AG10803 (cell line): ENCODE measurements at regions not wholly inside any gene's neighbourhood (a gene's known extent, or its start where the extent isn't known, plus 50 kb on each side); places are given as distances from the start of the nearest gene placed in this dataset.
A peak's percentile ranks its signal among the peaks of the same experiment; 100 is the strongest.
"Not testable (repeated sequence)": the region's sequence is repeated elsewhere in the genome, so short reads cannot be mapped to it uniquely, and the experiment has no call there.

Source experiments
- DNase-seq: peaks from one replicate; pipeline ENCODE4 v3.0.0; 2010; ENCODE audit warnings: low read depth
- H3K4me3 ChIP-seq: 2 replicates; pipeline ENCODE4 v1.5.1; 2011; ENCODE audit warnings: mild to moderate bottlenecking, low read length, control low read depth
- TF ChIP-seq, protein P1 (sequence below): conservative IDR thresholded peaks from 2 replicates; pipeline ENCODE4 v1.5.1; 2011; ENCODE audit warnings: mild to moderate bottlenecking, low read length, control low read depth, inconsistent platforms

DNA sequence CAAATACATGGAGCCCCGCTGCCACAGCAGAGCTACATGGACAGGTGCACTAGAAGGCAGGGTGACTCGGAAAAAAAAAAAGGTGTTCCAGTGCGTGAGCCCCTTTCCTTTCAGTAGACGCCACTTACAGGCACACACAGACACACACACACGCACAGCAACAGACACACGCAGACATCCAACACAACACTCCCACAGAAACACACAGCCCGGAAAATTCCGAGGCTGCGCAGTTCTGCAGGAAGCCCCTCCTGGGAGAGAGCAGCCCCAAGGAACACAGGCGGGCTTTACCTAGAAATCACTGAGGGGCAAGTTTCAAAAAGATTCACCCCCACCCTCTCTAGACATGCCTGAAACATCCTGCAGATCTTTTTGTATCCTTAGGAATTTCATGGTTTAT is 136.0 kb upstream of the WSB1 start:
- no peak for DNase-seq
- H3K4me3 ChIP-seq: no peak overlapping the region
- TF ChIP-seq, protein P1, sequence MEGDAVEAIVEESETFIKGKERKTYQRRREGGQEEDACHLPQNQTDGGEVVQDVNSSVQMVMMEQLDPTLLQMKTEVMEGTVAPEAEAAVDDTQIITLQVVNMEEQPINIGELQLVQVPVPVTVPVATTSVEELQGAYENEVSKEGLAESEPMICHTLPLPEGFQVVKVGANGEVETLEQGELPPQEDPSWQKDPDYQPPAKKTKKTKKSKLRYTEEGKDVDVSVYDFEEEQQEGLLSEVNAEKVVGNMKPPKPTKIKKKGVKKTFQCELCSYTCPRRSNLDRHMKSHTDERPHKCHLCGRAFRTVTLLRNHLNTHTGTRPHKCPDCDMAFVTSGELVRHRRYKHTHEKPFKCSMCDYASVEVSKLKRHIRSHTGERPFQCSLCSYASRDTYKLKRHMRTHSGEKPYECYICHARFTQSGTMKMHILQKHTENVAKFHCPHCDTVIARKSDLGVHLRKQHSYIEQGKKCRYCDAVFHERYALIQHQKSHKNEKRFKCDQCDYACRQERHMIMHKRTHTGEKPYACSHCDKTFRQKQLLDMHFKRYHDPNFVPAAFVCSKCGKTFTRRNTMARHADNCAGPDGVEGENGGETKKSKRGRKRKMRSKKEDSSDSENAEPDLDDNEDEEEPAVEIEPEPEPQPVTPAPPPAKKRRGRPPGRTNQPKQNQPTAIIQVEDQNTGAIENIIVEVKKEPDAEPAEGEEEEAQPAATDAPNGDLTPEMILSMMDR: no peak

DNA sequence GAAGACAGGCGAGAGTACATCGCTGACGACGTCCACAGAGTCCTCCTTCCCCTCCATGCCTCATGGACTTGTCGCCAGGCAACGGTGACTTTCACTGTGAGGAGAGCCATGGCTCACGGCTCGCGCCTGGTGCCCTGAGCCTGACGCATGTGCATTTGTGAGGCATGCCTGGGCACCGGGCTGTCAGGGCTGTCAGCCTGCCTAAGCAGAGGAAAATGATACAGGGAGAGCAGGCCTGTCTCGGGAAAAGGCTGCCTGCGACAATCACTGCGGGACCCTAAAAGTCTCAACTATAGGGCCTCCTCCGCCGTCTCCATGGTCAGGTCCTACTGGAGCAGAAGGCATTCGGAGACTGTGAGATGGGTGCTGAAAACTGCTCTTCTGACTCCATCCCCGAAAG is 135.5 kb upstream of the WSB1 start:
- TF ChIP-seq, protein P1: no peak
- H3K4me3 ChIP-seq: no peak overlapping the region
- no peak for DNase-seq

DNA sequence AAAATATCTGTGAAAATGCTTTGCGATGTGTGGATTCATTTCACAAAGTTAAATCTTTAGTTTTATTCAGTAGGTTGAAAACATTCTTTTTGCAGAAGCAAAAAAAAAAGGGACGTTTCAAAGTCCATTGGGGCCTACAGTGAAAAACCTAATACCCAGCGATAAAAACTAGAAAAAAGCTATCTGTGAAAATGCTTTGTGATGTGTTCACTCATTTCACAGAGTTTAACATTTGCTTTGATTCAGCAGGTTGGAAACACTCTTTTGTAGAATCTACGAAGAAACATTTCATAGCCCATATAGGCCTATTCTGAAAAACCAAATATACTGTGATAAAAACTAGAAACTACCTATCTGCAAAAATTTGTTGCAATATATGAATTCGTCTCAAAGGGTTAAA is 113.6 kb upstream of the WSB1 start:
- TF ChIP-seq, protein P1: no peak
- DNase-seq: no peak
- no peak overlapping the region for H3K4me3 ChIP-seq

DNA sequence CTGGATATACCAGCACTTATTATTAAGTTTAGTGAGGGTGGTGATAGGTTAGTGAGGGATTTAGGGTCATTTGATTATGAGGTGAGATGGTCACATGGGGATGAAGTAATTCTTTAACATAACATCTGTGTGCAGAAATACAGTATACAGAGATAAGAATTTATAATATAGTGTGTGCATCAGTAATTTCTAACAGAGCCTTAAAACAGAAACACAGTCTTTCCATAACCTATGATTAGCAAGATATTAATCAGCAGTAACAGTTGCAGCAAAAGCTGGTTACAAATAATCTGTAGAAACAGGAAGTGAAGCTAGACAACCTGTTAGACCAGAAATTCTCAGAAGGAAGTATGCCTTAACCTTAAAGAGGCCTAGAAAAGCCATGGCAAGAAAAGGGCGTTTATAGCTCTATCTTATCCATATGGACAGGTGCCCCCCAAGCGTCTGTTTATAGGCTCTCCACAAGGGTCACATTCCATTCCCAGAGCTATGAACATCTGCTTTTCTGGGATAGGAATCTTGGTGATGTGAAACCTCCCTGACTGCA is 112.5 kb upstream of the WSB1 start:
- DNase-seq, H3K4me3 ChIP-seq: not testable (repeated sequence)

DNA sequence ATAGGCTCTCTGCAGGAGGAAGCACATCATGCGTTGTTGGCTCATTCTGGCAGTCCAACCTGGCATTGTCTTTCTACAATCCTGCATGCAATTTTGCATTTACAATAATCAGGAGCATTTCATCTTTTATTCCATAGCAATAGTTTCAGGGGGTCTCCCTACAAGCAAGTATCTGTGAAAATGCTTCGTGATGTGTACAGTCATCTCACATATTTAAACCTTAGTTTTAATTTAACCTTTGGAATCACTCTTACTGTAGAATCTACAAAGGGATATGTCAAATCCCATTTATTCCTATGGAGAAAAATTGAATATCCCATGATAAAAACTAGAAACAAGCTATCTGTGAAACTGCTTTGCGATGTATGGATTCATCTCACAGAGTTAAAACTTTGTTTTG is 112.0 kb upstream of the WSB1 start:
- TF ChIP-seq, protein P1: no peak
- no peak overlapping the region for H3K4me3 ChIP-seq
- no peak for DNase-seq

DNA sequence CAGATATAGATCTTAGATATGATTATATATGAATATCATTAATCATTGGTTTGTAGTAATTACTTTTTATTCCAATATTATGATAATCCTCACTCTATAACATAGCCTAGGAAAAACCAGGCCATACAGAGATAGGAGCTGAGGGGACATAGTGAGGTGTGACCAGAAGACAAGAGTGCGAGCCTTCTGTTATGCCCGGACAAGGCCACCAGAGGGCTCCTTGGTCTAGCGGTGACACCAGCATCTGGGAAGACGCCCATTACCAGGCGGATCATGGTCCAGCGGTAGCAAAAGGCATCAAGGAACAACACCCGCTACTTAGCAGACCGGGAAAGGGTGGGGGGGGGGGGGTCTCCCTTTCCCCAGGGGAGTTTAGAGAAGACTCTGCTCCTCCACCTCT is 96.4 kb upstream of the WSB1 start:
- TF ChIP-seq, protein P1: peak; percentile 62
- H3K4me3 ChIP-seq: not testable (repeated sequence)
- DNase-seq: peak; percentile 42

DNA sequence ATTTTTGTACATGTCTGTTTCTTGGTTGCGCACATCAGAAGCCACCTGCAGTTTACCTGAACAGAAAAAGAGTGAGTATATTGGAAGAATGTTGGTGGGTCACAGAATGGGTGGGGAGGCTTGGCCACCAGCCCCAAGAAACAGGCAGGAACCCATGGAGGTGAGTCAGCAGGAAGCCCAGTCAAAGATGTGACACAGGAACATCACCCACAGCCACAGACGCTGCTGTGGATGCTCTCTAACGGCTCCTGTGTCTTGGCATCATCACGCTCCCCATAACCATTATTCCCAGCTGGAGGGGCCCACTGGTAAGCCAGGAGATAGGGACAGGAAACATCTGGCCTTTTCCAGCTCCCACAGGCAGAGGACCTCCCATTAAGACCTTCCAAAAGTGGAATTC is 94.0 kb upstream of the WSB1 start:
- H3K4me3 ChIP-seq: no peak overlapping the region
- TF ChIP-seq, protein P1: no peak
- DNase-seq: no peak

DNA sequence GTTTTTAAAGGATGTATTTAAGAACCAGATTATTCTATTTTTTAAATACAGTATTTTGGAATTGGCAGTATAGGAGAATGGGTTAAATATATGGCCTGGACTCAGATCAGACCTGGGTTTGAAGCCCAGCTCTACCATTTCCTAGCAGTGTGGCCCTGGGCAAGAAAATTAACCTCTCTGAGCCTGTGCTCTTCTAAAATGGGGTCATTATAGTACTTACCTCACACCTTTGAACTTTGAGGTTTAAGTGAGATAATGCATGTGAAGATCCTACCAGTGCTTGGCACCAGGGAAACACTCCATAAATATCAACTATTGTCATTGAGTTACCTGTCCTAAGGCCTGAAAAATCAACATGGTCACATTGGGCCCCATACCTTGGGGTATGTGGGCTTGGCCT is 93.4 kb upstream of the WSB1 start:
- no peak overlapping the region for H3K4me3 ChIP-seq

More for the DNA sequence above, 93.4 kb upstream of the WSB1 start:
- TF ChIP-seq, protein P1: no peak
- DNase-seq: no peak
